ENCODE measurements at regions not wholly inside any gene's neighbourhood (a gene's known extent, or its start where the extent isn't known, plus 50 kb on each side); places are given as distances from the start of the nearest gene placed in this dataset.

- TF ChIP-seq CTCF (conservative IDR thresholded peaks at IDR 0.05; ENCODE audit: low read length) = no peak
- TF ChIP-seq EZH2phosphoT487 (IDR thresholded peaks at IDR 0.05; ENCODE audit: borderline replicate concordance) = no peak
These were observed 180.4 kb upstream of the ITGA1 start for GRCh38 chr5:52607227-52607824.

Data from Loucy (cell line).